GM18508 (cell line): ENCODE measurements at regions not wholly inside any gene's neighbourhood (a gene's known extent, or its start where the extent isn't known, plus 50 kb on each side); places are given as distances from the start of the nearest gene placed in this dataset.
"Not testable (repeated sequence)": the region's sequence is repeated elsewhere in the genome, so short reads cannot be mapped to it uniquely, and the experiment has no call there.

Experiments
- ATAC-seq: cut with Tn5 transposase; IDR thresholded peaks from one replicate; pipeline ENCODE4 v1.9.1; 2021; ENCODE audit warnings: moderate number of reproducible peaks; ENCODE audit not compliant: insufficient read depth, unreplicated experiment

DNA sequence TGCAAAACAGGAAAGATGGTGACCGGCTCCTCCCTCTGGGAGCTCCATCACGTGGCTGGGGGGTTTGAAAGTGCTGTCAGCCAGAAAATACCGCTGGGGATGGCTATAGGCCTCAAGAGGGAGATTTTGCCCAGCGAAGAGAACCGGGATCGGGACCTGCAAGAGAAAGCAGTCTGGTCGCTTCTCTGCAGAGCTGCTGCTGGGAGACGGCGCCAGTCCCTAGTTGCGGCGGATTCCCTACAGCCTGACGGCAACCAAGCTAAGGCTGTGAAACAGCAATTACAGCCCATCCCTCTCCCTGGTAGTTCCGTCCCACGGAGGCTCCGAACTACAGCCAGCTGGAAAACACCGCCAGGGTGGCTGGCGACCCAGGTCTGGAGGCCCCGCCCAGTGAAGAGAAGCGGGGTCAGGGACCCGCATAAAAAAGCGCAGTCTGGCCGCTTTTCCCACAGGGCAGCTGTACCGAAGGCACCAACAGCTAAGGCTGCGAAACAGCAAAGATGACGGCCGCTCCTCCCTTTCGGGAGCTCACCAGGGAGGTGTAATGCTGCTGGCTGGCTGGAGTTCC, 238.1 kb upstream of the IRAK1BP1 start:
- no peak for ATAC-seq

GRCh38 chr6:78629836-78630235, 237.5 kb upstream of the IRAK1BP1 start:
- ATAC-seq = no peak

DNA sequence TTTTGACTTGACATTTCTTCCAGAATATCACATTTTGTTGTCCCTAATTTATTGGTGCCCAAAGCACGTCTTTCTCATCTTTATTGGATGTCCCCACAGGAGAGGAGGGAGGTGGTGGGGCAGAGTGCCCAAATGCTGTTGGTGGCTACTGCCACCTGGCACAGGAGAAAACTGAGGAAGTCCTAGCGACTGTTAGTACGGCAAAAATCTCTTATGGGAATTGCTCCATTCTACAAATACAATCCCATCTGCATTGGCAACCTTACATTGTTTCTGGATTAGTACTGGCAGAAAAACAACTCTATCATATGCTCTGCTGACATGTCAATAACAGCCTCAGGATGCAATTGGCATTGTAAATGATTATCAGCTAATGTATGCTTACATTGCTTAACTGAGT, 235.4 kb upstream of the IRAK1BP1 start:
- no peak for ATAC-seq

DNA sequence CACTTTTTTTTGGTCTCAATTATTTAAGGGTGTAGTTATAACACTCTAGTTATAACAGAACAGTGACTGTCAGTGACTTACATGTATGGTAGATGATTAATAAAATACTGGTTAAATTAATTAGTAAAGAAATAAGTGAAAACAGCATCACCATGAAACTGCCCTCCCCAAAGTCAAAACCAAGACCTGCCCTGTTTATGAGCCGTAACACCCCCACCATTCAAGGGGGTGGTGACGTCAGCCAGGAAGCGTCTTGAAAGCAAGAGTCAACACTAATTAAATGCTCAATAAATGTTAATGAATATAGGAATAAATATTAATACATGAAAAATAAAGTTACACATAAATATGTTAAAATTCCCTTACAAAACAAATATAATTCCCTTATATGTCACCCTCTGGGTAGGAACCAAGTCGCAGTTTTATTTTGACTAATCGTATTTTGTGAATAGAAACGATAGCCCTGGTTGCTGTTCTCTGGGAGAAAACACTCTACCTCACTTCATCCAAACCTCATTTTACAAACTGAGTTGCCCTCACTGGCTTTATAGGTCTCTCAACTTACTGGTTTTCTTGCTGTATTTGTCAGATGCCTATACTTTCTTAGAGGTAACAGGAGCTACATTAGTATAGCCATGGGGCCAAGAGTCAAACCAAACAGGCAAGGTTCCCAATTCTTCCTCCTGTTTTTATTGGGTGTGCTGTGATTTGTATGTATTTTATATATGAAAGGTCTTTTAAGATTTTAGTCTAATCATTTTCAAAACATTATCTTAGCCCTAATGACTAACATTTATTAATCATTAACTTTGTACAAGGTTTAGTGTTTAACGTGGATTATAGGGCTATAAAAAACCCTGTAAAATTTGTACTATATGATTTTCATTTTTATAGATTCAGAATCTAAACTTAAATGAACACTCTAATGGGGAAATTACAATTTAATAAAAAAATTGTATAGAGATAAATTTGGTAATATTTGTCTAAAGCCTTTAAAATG, 227.9 kb upstream of the IRAK1BP1 start:
- ATAC-seq = no peak

DNA sequence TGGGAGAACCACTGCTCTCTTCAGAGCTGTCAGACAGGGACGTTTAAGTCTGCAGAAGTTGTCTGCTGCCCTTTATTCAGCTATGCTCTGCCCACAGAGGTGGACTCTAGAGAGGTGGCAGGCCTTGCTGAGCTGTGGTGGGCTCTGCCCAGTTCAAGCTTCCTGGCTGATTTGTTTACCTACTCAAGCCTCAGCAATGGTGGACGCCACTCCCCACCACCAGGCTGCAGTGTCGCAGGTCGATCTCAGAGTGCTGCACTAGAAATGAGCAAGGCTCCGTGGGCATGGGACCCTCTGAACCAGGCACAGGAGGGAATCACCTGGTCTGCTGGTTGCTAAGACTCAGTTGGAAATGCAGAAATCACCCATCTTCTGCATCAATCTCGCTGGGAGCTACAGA, 223.4 kb upstream of the IRAK1BP1 start:
- ATAC-seq = not testable (repeated sequence)

DNA sequence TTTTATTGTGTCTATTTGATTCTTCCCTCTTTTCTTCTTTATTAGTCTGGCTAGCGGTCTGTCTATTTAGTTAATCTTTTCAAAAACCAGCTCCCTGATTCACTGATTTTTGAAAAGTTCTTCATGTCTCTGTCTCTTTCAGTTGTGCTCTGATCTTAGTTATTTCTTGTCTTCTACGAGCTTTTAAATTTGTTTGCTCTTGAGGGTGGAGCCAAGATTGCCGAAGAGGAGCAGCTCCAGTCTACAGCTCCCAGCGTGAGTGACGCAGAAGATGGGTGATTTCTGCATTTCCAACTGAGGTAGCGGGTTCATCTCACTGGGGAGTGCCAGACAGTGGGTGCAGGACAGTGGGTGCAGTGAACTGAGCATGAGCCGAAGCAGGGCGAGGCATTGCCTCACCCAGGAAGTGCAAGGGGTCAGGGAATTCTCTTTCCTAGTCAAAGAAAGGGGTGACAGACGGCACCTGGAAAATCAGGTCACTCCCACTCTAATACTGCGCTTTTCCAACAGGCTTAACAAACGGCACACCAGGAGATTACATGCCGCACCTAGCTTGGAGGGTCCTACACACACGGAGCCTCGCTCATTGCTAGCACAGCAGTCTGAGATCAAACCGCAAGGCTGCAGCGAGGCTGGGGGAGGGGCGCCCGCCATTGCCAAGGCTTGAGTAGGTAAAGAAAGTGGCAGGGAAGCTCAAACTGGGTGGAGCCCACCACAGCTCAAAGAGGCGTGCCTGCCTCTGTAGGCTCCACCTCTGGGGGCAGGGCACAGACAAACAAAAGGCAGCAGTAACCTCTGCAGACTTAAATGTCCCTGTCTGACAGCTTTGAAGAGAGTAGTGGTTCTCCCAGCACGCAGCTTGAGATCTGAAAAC, 220.6 kb upstream of the IRAK1BP1 start:
- ATAC-seq = not testable (repeated sequence)

DNA sequence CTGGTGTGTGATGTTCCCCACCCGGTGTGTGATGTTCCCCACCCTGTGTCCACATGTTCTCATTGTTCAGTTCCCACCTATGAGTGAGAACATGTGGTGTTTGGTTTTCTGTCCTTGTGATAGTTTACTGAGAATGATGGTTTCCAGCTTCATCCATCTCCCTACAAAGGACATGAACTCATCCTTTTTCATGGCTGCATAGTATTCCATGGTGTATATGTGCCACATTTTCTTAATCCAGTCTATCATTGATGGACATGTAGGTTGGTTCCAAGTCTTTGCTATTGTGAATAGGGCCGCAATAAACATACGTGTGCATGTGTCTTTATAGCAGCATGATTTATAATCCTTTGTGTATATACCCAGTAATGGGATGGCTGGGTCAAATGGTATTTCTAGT, 201.5 kb upstream of the IRAK1BP1 start:
- not testable (repeated sequence) for ATAC-seq

- no peak for ATAC-seq
These were observed 200.6 kb upstream of the IRAK1BP1 start for GRCh38 chr6:78666764-78667163.

DNA sequence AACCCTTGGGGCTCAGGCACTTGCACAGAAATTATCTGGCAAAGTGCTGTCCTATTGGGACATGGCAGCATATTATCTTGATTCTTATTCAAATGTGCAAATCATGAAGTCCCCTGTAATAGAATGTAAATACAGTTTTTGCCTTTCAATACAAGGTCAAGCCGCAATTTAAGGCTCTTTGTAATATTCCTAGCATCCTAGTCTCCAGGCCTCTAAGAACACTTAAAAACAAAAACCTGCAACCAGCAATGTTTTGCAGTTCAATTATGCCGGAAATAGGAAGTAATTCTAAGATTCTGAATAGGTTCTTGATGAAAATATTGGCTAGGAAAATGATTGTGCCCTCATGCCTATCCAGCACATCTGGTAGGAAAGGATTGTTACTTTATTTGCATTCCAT, 197.2 kb upstream of the IRAK1BP1 start:
- ATAC-seq = no peak

- no peak for ATAC-seq
These were observed 196.5 kb upstream of the IRAK1BP1 start for GRCh38 chr6:78670802-78671201.

DNA sequence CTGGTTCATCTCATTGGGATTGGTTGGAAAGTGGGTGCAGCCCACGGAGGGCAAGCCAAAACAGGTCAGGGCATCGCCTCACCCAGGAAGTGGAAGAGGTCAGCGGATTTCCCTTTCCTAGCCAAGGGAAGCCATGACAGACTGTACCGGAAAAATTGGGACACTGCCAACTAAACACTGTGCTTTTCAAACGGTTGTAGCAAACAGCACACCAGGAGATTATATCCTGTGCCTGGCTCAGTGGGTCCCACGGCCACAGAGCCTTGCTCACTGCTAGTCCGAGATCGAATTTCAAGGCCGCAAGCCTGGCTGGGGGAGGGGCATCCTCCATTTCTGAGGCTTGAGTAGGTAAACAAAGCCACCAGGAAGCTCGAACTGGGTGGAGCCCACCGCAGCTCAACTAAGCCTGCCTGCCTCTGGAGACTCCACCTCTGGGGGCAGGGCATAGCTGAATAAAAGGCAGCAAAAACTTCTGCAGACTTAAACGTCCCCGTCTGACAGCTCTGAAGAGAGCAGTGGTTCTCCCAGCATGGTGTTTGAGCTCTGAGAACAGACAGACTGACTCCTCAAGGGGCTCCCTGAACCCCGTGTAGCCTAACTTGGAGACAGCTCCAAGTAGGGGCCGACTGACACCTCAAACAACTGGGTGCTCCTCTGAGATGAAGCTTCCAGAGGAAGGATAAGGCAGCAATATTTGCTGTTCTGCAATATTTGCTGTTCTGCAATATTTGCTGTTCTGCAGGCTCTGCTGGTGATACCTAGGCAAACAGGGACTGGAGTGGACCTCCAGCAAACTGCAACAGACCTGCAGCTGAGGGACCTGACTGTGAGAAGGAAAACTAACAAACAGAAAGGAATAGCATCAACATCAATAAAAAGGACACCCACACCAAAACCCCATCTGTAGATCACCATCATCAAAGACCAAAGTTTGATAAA, 191.0 kb upstream of the IRAK1BP1 start:
- not testable (repeated sequence) for ATAC-seq

DNA sequence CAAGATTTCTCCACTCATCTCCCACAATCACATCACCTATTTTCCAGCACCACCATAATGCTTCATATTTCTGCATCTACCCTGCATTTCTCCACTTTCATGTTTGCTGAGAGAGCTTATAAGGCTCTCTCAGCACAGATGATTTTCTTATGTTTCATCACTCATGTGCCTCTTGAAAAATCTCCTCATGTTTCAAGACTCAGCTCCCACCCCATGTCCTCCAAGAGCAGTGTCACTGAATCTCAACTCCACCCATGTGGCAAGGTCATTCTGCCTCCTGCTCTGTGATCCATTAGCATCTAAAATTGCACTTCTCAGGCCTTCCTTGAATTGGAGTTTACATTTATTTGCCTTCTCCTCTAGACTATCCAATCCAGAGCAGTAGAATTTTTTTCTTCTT, 178.7 kb upstream of the IRAK1BP1 start:
- ATAC-seq = no peak

DNA sequence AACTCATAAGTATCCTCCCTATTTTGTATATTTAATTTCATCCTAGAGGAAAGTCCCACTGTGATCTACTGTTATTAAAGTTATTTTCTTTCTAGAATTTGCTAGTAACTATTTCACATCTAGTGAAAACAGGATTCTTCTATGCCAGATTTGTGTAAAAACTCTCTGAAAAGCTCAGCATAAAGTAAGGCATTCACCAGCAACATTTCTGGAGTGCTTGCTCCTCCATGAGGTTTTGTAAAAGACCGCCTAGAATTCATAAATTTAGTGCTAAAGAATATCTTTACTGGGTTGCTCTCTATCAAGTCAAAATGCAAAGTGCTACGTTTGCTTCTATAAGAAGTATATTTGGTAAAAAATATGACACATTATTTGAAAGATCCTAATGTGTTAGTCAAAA, 173.5 kb upstream of the IRAK1BP1 start:
- ATAC-seq = no peak

DNA sequence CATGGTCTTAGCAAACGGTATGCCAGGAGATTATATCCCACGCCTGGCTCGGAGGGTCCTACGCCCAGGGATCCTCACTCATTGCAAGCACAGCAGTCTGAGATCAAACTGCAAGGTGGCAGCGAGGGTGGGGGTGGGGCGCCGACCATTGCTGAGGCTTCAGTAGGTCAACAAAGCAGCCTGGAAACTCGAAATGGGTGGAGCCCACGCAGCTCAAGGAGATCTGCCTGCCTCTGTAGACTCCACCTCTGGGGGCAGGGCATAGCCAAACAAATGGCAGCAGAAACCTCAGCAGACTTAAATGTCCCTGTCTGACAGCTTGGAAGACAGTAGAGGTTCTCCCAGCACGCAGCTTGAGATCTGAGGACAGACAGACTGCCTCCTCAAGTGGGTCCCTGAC, 172.7 kb upstream of the IRAK1BP1 start:
- ATAC-seq = not testable (repeated sequence)

DNA sequence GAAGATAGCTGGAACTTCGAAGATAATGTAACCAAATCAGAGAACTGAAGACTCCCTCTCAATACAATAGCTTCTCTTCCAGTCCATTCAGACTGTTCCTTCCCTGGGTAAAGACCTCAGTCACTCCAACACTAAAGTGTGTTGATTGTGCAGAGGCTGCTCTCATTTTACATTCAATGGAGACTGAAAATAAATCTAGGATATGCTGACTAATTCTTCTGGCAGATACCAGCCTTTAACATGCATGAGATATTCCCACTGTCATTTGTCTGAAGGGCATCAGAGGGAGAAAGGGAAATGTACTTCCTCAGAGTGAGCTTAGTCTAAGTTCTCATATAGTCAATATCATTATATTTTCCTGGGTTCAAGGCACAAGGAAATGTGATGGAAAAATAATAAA, 166.4 kb upstream of the IRAK1BP1 start:
- no peak for ATAC-seq

DNA sequence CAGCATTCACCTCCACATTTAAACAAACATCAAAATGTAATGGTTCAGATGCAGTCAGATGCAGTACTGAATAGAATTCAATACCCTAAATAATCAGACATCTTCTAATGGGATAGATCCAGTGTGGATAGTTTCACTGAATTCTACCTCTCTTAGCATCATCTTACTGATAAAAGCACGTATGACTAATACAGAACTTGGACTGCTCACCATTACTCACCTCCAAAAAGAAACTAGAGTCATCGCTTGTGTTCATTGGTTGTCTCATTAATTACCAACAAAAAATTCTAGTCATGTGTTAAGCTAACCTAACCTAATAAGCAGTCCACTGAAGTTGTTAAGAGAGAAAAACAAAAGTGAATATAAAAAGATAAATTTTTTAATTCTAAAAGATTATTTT, 165.9 kb upstream of the IRAK1BP1 start:
- no peak for ATAC-seq

DNA sequence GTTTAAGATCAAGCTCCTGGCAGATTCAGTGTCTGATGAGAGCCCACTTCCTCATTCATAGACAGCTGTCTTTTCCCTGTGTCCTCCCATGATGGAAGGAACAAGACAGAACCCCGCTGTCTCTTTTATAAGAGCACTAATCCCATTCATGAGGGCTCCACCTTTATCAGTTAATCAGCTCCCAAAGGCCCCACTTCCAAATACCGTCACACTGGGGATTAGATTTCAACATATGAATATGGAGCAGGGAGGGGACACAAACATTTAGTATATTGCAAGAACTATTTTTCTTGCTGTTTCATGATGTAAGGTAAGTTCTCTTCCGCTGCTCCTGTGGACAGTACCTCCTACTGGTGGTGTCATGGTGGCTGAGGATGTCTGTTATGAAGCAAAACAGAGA, 158.3 kb upstream of the IRAK1BP1 start:
- ATAC-seq = no peak

GRCh38 chr6:78713564-78713963, 153.8 kb upstream of the IRAK1BP1 start:
- no peak for ATAC-seq

DNA sequence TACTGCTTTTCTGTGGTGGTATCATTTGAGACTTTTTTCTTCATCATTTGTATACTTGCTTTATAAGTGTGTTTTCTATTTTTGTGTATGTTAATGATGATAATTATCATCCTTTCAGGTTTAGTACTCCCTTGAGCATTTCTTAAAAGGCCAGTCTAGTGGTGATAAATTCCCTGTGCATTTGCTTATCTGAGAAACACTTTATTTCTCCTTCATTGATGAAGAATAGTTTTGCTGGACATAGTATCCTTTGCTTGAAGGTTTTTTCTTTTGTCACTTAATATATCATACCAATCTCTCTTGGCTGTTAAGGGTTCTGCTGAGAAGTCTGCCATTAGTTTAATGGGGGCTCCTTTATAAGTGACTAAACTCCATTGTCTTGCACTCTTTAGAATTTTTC, 123.2 kb upstream of the IRAK1BP1 start:
- ATAC-seq = no peak

- no peak for ATAC-seq
These were observed 120.9 kb upstream of the IRAK1BP1 start for GRCh38 chr6:78746457-78746856.
